CD4-positive, alpha-beta T cell treated with Interferon alpha-2 for 1 hour (primary cell): ENCODE measurements at regions not wholly inside any gene's neighbourhood (a gene's known extent, or its start where the extent isn't known, plus 50 kb on each side); places are given as distances from the start of the nearest gene placed in this dataset.
A peak's percentile ranks its signal among the peaks of the same experiment; 100 is the strongest.

ENCODE experiments used
- DNase-seq, 2 donors: peaks; one replicate each; pipeline ENCODE4 v3.0.0-alpha.2; 2020 to 2022

DNA sequence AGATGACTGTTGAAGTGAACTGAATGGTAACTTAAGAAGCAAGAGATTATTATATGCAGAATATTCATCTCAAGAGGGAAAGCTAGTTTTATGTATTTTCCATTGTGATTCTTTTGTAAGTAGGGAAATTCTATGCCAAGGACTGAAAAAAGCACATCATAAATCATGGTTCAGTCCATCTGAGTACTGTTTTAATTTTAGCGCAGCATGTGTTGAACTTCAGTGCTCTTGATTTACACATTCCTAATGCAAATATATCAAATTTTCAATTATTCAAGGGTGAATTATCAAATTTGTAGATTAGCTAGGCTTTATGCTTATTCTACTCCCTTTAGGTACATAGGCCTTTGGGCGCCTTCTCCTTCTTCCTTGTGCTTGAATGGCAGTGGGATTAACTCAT, 50.3 kb upstream of the TCF12 start:
- DNase-seq, result no peak

DNA sequence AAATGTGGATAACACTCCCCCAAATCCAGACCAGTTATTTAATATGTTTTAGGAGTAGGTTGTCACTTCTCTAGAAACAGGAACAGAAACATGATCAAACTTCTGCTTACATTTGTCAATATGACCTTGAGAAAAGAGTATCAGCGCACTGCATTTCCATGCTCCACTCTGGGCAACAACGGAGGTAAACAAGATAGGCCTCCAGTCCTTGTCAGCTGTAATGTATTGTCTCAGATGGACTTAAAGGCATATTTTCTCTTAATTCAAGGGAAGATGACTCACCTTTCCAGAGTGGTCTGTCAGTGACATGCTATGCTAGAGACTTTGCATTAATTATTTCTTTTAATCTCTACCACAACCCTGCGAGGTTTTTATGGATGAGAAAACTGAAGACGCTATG, 51.6 kb upstream of the TCF12 start:
- no peak for DNase-seq

DNA sequence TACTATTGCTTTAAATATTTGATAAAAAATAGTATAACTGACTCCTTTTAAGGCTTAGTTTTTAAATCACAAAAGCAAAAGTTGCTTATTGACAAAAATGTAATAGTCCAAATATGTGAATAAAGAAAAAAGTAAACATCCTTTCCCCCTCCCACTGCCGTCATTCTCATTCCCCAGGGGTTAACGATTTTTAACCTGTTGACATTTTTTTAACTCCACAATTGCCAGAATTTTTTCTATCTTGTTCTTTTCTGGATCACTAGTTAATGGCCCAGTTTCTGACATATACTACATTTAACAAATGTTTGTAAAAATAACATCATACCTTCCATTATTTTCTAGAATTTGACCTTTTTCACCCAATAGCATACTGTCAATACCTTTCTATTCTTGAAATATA, 60.6 kb upstream of the TCF12 start:
- DNase-seq, result no peak

DNA sequence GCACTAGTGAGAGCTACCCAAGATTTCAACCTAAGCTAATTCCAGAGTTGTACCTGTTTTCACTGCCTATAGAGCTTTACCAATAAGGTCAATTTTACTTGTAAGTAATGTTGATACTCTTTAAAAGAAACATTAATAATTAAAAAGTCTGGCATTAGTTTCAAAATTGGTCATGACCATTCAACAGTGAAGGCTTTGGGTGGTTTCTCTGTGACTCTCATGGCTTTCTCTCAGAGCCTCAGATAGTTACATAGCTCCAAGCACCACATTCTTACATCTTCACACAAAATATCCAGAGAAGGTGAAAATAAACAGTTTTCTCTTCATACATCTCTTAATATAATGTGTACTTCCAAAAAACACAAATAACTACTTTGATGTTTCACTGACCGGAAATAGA, 61.5 kb upstream of the TCF12 start:
- DNase-seq, result no peak

DNA sequence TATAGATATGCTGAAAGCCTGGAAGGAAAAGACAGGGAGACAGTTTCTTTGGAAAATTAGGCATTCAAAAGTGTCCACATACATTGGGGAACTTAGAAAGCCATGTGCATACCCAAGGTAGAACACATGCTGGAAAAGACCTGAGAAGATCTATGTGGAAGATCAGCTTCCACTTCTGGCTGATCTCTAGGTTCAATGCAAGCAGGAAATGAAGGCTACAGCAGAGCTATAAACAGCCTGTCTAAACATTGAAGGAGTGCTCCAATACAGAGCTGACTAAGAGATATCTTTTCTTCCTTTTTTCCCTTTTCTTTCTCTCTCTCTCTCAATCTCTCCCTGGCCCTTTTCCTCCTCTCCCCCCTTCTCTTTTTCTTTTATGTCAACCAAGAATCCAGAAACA, 73.6 kb upstream of the TCF12 start:
- no peak for DNase-seq

DNA sequence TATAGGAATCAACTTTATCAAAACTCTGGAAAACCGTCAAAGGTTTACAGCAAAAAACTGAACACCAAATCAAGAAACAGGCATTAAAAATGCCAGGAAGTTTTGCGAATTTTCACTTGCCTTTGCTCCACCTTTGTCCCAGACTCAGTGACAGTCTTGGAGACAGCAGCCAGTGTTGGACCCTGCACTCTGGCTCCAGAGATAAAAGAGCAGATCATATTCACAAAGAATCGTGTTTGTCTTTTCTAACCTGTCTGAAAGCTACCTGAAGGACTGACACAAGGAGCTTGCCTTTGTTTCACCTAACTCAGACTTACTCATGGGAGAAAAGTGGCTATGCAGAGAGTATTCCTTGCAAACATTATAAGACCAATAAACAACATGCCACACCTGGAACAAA, 74.0 kb upstream of the TCF12 start:
- no peak for DNase-seq

DNA sequence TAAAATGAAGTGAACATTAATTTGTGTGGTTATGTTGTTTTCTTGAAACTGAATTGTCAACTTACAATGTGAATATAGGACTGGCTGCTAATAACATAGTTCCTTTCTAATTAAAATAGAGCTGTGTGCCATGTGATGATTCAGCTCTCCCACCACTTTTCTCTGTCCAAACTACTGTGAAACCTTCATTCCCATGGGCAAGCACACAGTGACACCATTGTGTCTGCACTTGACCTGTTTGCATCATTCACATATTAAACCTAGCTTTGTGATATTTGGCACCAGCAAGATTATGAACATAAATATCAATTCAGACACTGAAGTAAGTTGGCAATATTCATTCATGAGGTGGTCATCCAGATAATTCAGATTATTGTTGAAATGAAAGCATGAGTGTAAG, 78.8 kb upstream of the TCF12 start:
- DNase-seq, result no peak

DNA sequence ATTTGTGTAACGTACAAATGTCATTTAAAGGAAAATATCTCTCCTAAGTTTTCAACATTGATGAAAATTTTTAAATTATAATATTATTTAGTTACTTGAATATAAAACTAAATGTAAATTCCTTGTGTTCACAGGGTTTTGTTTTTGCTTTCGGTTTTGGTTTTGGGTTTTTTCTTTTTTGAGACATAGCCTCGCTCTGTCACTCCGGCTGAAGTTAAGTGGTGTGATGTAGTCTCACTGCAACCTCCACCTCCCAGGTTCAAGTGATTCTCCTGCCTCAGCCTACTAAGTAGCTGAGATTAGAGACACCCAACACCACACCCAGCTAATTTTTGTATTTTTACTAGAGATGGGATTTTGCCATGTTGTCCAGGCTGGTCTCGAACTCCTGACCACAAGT, 79.3 kb upstream of the TCF12 start:
- no peak for DNase-seq

DNA sequence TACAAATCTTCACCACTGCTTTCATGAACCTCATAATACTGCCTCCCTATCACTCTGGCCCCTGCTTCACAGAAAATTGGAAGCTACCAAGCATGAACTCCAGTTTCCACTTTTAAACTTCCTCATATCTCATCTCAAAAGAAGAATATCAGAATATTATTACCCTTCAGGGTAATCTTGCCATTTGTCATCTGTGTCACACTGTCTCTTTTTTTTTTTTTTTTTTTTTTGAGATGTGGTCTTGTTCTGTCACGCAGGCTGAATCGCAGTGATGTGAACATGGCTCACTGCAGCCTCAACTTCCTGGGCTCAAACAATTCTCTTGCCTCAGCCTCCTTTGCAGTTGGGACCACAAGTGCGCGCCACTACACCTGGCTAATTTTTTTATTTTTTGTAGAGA, 80.4 kb upstream of the TCF12 start:
- DNase-seq, result no peak

DNA sequence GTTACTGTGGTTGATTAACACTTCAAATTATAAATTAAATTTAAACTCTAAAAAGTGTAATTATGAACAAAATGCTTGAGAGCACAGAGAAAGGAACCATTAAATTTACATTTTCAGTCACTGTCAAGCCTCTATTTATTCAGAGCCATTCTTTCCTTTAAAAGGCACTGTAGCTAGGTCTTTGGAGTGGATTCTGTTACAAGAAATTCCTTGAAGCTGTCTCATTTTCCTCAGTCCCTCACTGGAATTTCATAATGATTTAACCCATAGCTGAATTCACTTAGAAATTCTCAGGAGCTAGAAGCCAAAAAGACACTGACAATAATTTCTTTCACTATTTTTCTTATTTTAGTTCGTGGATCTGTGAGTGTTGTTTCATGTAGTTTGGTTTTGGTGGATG, 81.2 kb upstream of the TCF12 start:
- no peak for DNase-seq

DNA sequence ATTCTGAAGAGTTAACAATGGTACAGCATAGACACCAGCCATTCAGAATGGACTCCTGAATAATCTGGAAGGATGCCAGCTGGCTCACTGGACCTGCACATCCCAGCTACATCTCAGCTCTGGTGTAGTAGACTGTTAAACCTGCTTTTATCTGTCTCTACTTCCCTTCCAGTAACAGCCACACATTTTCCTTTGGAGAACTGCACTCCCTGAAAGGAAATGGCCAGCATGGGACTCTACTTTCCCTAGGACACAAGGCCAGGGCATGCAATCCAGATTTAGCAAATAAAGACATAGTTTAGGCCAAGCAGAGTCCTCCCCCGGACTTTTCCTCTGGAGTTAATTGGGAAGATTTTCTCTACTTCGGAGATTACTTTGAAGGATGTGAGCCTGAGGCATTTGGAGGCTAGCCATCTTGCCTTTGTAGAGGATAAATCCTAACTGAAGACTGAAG, 82.7 kb upstream of the TCF12 start:
- DNase-seq, result no peak

DNA sequence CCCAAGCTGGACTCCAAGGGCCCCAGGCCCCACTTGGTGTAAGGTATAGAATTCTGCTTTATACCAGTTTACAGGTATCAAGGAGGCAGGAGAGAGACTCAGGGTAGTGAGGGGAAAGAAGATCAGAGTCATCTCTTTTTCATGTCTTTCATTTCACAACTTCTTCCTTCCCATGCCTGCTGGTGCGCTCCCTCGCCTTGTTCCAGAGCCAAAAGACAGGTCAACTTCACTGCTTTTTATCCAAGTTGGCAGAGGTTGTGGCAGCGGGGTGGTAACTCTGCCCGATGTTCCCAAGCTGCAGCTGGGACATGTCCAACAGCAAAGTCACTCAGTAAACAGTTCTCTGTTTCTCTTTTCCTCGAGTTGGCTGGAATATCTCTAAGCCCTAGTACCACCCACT, 86.3 kb upstream of the TCF12 start:
- no peak for DNase-seq

DNA sequence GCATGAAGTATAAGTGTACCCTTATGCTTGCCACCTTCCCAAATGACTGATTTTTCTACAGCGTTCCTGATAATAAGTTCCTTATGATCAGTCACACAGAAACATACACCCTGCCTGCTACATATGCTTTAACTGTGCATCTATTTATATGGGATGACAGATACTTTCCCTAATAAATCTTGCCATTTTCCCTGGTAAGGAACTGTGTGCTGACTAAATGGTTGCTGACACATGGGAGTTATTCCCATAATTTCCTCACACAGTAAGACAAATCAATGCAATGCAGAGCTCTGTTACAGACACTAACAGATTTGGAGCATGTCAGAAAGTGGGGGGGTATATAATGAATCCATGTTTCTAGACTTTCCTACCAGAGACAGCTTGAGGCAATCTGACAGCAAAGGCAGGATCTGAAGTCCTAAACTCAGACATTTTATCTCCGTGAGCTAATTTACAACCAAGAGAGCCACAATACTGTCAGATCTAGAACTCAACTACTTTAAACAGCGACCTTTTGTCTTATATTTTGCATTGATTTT, 86.9 kb upstream of the TCF12 start:
- no peak for DNase-seq

DNA sequence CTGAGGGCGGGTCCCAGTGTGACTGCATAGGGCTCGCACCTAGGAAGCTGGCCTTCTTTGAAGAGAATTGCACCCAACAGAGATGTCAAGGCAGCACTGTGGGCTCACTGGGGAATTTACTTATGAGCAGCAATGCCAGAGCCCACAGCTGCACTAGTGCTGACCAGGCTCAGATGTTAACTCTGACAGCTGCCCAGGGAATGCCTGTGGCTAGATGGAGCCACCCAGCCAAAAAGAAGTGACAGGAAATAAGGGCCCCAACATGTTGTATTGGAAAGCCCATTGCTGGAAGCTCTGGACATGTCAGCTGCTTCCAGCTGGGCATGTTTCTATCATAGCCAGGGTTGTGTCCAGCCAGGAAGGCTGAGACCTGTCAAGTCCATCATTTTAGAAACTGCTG, 90.9 kb upstream of the ZNF280D start:
- DNase-seq, result no peak

DNA sequence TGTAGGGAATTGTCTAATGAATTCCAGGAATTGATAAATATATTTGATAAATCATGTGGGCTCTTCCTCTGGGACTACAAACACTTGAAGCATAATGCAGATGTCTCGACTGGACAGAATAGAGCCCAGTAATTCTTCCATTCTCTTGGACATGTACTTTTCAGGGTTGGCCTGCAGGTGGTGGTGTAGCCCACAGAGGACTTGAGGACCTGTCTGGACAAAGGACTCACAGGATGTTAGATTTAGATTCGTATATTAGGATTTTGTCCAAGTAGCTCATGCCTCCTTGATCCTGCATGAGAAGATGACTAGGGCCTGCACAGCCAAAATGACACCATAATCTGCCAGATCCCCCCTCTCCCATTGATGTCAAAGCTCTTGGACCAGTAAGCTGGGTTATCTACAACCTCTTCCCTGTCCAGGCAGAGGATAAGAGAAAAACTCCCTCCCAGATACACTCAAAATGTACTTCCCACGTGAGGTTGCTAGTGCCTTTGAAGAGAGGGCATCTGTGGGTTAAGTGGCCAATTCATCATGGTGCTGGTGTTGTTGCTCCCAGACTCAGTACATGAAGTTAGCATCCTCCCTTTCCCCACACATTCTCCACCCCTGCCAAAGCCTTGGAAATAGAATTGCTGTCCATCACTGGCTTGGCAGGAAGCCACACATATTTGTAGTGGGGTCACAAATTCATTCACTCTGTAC, 88.6 kb upstream of the ZNF280D start:
- peak; percentile 24 to 56 for DNase-seq

DNA sequence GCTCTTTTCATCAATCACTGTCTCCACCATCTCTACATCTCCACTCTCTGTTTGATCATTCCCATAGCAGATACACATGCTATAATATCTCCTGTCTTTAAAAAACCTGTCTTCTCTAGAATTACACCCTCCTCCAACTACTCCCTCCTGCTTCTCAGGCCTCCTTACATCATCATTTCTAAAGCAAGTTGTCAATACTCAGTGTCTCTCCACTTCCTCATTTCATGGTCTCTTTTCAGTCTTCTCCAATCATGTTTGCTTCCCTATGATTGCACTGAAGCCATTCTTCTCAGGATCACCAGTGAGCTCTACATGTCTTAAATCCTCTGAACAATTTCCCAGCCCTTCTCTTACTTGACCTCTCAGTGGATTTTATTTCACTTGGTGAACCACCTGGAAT, 87.0 kb upstream of the ZNF280D start:
- no peak for DNase-seq

DNA sequence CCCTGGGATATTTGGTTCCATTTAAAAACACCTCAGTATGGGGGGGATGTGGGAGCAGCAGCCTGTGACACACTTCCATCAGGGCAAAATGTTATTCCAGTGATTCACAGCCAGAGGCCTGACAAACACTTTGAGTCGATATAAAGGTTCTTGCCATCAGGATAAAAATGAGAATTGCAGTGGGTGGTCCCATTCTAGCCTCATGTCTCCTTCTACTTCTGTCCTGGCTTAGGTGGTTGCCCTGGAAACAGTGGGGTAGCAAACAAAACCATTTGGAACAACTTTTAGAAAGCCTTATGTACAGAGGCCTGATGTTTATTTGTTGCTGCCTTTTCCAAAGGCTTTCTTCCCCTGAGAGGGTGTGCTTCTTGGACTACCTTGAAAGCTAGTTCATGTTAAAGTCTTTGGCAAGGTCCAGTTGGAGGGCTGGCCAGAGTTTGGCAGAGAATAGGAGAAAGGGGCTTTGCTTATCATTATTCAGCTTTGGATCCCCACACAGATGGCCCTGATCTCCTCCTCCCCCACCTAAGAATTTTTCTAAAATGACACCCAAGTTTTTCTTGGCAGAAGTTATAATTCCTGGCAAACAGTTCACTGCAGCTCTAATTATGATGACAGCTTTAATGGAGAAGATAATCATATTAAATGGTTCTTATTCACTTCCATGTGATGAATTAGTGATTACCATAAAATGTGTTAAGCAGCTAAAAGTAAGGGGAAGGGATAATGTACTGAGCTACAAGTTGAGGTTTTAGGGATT, 84.2 kb upstream of the ZNF280D start:
- DNase-seq, result no peak

DNA sequence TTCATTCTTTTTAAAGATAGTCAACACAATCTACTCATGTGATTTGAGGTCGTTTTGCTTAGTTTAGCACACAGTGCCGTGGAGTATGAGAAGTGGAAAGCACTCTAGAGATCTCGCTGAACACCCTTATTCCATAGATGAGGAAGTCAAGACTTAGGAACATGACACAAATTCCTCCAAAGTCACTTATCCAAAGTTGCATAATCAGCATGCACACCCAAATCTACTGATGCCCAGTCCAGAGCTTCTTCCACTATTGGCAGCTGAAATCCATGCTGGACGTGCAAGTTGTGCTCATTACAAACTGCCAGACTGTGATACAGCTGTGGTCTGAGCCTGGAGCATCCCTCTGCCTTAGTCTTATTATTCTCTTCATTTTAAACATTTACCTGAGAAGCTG, 83.5 kb upstream of the ZNF280D start:
- no peak for DNase-seq

DNA sequence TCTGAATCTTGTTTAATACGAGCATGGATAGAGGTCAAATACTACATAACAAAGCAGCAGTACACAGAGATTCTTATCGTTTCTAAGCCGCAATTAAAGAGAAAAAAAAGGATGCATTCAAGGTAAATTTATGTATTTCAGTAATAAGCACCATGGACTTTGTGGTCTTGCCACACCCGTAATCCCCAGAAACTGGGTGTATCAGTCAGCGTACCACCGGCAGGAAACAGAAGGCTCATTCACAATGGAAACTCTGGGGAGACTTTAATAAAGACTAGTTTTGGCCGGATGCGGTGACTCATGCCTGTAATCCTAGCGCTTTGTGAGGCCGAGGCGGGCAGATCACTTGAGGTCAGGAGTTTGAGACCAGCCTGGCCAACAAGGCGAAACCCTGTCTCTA, 81.9 kb upstream of the ZNF280D start:
- peak in 1 of 2 donors; percentile 21 for DNase-seq

DNA sequence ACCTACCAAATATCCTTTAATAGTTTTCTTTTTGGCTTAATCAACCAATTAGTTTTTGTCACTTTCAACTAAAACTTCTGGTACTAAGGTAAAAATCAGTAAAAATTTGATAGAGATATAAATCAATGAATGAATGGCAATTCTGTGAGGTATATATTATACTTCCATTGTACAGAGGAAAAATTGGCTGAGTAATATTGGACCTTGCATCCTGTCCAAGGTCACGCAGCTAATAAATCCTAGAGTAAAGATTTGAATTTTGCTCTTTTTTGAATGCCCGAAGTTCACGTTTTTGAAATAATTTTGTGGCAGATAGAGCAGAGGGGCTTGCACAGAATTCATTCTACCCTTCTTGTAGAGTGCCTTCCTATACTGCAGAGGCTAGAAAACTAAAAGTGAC, 81.1 kb upstream of the ZNF280D start:
- DNase-seq, result no peak

DNA sequence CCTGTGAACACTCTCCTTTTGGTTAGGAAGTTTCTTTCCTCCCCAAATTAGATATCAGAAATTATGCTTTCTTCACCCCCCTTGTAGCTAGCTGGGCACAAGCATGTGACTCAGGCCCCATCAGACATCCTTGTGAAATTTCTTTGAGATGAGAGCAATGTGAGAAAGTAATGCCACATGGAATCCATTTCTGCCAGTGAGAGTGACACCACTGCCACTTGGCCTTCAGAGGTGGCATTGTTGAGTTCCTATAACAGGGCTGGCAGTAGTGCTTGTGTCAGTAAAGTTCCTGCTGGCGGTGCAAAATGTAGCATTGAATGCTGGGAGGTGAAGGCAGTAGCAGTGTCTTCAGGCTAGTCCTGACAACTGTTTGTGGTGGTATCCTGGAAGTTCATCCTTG, 80.7 kb upstream of the ZNF280D start:
- DNase-seq, result no peak

DNA sequence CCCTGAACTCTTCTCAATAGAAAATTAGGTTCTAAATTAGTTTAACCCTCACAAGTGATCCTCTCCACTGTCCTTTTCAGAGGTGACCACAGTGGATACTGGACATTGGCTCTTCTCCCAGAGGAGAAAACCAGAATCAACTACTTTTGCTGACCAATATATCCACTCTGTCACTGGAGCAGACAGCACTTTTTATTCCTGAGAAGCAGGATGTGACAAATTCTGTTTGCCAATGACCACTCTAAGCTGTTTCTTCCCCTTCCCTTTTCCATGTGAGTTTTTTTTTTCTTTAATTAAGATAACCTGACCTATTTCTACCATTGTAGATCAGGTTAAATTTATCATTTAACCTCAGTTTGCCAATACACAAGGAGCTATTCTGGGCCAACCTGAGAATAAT, 79.7 kb upstream of the ZNF280D start:
- no peak for DNase-seq

DNA sequence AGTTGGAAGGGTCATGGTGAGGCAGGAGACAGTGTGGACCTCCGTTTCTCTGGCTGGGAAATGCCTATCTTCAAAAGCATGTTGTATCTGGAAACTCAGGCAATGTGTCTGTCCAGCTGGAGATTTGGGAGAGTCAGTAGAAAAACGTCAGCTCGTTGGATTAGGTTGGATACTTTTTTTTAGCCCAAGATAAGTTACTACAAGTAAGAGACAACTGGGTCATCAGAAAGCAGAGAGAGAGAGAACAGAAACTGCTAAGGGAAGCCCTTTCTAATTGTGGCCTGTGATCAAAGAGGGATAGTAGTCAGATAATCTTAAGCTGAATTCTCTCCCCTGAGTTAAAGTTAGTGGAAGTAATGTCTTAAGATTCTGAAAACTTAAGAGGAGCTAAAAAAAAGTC, 78.9 kb upstream of the ZNF280D start:
- no peak for DNase-seq

DNA sequence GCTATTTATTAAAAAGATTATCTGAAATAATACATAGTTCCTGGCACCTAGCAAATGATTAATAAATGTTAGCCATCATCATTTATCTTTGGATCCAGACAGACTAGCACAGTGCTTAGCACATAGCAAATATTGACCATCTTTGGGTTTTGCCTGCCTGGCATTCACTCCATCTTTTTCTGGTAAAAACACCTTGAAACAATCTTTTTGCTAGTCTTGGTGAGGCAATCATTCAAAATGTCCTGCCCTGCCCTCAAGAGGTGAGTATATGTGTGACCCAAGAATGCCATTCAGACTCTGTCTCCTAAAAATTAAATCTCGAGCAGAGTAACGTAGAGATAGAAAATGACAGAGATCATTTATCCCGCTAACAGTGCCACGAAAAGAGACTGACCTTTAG, 78.3 kb upstream of the ZNF280D start:
- no peak for DNase-seq

DNA sequence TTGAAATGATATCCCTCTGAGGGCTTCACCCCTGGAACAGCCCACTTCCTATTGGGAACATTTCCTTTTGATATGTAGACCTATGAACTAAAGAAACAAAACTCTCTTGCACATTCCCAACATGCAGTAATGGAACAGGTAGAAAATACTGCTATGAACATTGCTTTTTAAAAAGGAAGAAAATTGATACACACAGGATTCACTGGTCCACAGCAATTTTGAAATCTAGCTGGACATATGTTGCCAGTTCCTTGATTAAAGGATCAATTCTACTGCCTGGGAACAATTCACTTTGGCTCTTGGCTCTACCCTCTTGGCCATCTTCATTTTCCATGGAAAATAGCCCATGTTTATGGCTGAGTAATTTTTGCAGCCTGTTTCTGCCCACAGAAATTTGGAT, 74.9 kb upstream of the ZNF280D start:
- no peak for DNase-seq
